ENCODE measurements at regions not wholly inside any gene's neighbourhood (a gene's known extent, or its start where the extent isn't known, plus 50 kb on each side); places are given as distances from the start of the nearest gene placed in this dataset.

DNA sequence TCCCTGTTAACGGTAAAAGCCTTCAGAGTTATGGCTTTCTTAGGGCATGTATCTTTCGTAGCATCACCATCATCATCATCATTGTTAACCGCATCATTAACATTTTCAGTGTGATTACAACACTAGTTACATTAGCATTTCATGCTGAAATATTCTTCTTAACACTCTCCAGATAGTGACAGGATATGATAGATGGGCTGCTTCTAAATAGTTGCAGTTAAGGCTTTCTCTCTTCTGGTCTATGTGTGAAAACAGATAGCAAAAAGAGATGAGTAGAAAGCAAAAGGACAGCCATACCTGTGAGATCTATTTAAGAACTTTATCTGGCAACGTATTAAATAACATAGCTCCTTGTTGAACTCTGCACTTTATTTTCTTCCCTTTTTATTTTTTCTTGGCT is 1069.8 kb downstream of the ADGRL3 start:
- TF ChIP-seq CTCF (IDR thresholded peaks at IDR 0.05; ENCODE audit: low read length), result no peak
- no peak for TF ChIP-seq EZH2phosphoT487 (IDR thresholded peaks at IDR 0.05; ENCODE audit: low read length)
- TF ChIP-seq EZH2 (optimal IDR thresholded peaks at IDR 0.05; ENCODE audit: low read depth, low read length), result no peak
- H3K9me3 ChIP-seq (replicated peaks; ENCODE audit: insufficient read depth, low read length), result no peaks in the 10 kb centered on the region
- H3K9me2 ChIP-seq (replicated peaks; ENCODE audit: insufficient read depth, low read length), result no peaks in the 10 kb centered on the region
- H3K9ac ChIP-seq (ENCODE audit: low read length), result no peak overlapping the region
- no peak for DNase-seq
- no peak overlapping the region for H3K4me2 ChIP-seq (ENCODE audit: low read depth, low read length)
- no peak overlapping the region for H3K4me3 ChIP-seq (ENCODE audit: low read length)
- H2AFZ ChIP-seq (ENCODE audit: low read length), result no peak overlapping the region
- no peaks in the 10 kb centered on the region for H3F3A ChIP-seq (ENCODE audit: insufficient read depth, low read length)
- H4K20me1 ChIP-seq (ENCODE audit: insufficient read depth, low read length), result no peaks in the 10 kb centered on the region
- no peaks in the 10 kb centered on the region for H3K4me1 ChIP-seq (ENCODE audit: low read length)
- no peak overlapping the region for H3K27ac ChIP-seq (ENCODE audit: low read length)
- no peaks in the 10 kb centered on the region for H3K27me3 ChIP-seq (replicated peaks; ENCODE audit: insufficient read depth, low read length)
- H3K36me3 ChIP-seq (replicated peaks; ENCODE audit: insufficient read depth, low read length), result no peaks in the 10 kb centered on the region
- H3K79me2 ChIP-seq (ENCODE audit: low read length), result no peaks in the 10 kb centered on the region

DNA sequence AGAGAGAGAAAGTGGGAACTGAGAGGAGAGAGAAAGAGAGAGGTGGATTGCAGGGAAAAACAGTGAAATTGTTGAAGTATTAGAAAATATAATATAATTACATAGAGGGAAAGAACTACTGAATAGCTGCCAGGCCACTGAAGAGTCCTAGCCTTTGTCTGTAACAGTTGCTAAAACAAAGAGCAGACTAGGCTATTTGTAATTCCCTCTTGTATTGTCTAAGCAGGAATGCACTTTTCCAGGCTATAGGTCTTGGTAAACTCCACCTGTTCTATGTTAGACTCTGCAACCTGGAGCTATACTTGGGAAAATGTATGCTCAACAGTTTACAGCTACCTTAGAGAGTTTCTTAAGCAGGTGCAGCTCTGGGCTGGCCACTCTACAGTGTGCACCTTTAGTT is 1063.3 kb downstream of the ADGRL3 start:
- Histone ChIP-seq H3K9me2 (replicated peaks; ENCODE audit: insufficient read depth, low read length) (no peaks in the 10 kb centered on the region), H3K9me3 (replicated peaks; ENCODE audit: insufficient read depth, low read length) (no peaks in the 10 kb centered on the region), H3K27ac (ENCODE audit: low read length) (no peak overlapping the region), H3K4me3 (ENCODE audit: low read length) (no peak overlapping the region), H3K36me3 (replicated peaks; ENCODE audit: insufficient read depth, low read length) (no peaks in the 10 kb centered on the region), H3K27me3 (replicated peaks; ENCODE audit: insufficient read depth, low read length) (no peaks in the 10 kb centered on the region), H2AFZ (ENCODE audit: low read length) (no peak overlapping the region), H3K79me2 (ENCODE audit: low read length) (no peaks in the 10 kb centered on the region), H3K9ac (ENCODE audit: low read length) (no peak overlapping the region), H3K4me2 (ENCODE audit: low read depth, low read length) (no peak overlapping the region), H4K20me1 (ENCODE audit: insufficient read depth, low read length) (no peaks in the 10 kb centered on the region), H3F3A (ENCODE audit: insufficient read depth, low read length) (no peaks in the 10 kb centered on the region), H3K4me1 (ENCODE audit: low read length) (no peaks in the 10 kb centered on the region)
- DNase-seq, result no peak
- TF ChIP-seq EZH2 (optimal IDR thresholded peaks at IDR 0.05; ENCODE audit: low read depth, low read length) (no peak), CTCF (IDR thresholded peaks at IDR 0.05; ENCODE audit: low read length) (no peak), EZH2phosphoT487 (IDR thresholded peaks at IDR 0.05; ENCODE audit: low read length) (no peak)

- no peak overlapping the region for H3K4me3 ChIP-seq (ENCODE audit: low read length)
- TF ChIP-seq EZH2phosphoT487 (IDR thresholded peaks at IDR 0.05; ENCODE audit: low read length) (no peak), EZH2 (optimal IDR thresholded peaks at IDR 0.05; ENCODE audit: low read depth, low read length) (no peak), CTCF (IDR thresholded peaks at IDR 0.05; ENCODE audit: low read length) (no peak)
- no peaks in the 10 kb centered on the region for H3K27me3 ChIP-seq (replicated peaks; ENCODE audit: insufficient read depth, low read length)
- no peak overlapping the region for H3K27ac ChIP-seq (ENCODE audit: low read length)
- no peaks in the 10 kb centered on the region for H3K36me3 ChIP-seq (replicated peaks; ENCODE audit: insufficient read depth, low read length)
- no peaks in the 10 kb centered on the region for H3K9me3 ChIP-seq (replicated peaks; ENCODE audit: insufficient read depth, low read length)
- H3K79me2 ChIP-seq (ENCODE audit: low read length), result no peaks in the 10 kb centered on the region
- H3K9ac ChIP-seq (ENCODE audit: low read length), result no peak overlapping the region
- no peak overlapping the region for H2AFZ ChIP-seq (ENCODE audit: low read length)
- no peaks in the 10 kb centered on the region for H4K20me1 ChIP-seq (ENCODE audit: insufficient read depth, low read length)
- no peak overlapping the region for H3K4me2 ChIP-seq (ENCODE audit: low read depth, low read length)
- no peaks in the 10 kb centered on the region for H3F3A ChIP-seq (ENCODE audit: insufficient read depth, low read length)
- no peak for DNase-seq
- H3K4me1 ChIP-seq (ENCODE audit: low read length), result no peaks in the 10 kb centered on the region
- no peaks in the 10 kb centered on the region for H3K9me2 ChIP-seq (replicated peaks; ENCODE audit: insufficient read depth, low read length)
Observed at GRCh38 chr4:62262676-62263075, 1062.5 kb downstream of the ADGRL3 start.
